ENCODE measurements at regions not wholly inside any gene's neighbourhood (a gene's known extent, or its start where the extent isn't known, plus 50 kb on each side); places are given as distances from the start of the nearest gene placed in this dataset.
"Not testable (repeated sequence)": the region's sequence is repeated elsewhere in the genome, so short reads cannot be mapped to it uniquely, and the experiment has no call there.

DNA sequence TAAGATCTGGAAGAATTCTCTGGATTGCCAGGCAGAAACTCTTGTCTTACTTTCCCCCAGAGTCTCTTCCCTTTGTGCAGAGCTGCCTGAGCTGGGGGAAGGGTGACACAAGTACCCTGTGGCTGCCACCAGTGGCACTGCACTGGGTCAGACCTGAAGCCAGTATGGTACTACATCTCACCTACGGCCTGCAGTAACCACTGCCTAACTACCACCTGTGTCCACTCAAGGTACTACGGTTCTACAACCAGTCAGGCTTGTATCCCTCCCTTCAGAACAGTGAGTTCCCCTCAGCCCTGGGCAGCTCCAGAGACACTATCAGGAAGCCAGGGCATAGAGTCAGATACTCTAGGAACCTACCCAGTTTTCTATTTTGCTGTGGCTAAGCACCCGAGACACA lies 212.0 kb upstream of the POU5F2 start:
- TF ChIP-seq POLR2AphosphoS5 (IDR thresholded peaks at IDR 0.05; ENCODE audit: low read depth, low read length), result no peak
- TF ChIP-seq SIN3A (IDR thresholded peaks at IDR 0.05; ENCODE audit: borderline replicate concordance, insufficient read depth, low read depth, low read length), result no peak
- no peak for TF ChIP-seq CTCF (IDR thresholded peaks at IDR 0.05)
- TF ChIP-seq TCF7L2 (IDR thresholded peaks at IDR 0.05; ENCODE audit: low read depth, low read length), result no peak
- no peak for TF ChIP-seq REST (IDR thresholded peaks at IDR 0.05; ENCODE audit: insufficient read depth in 1 of 2, low read depth in 2 of 2, low read length in 1 of 2)
- CTCF ChIA-PET, result no interaction called here
- no peaks in the 10 kb centered on the region for H3K27me3 ChIP-seq (ENCODE audit: control insufficient read depth, insufficient read depth, low read length)
- no peak for DNase-seq (ENCODE audit: low read depth, low spot score)
- H3K9me3 ChIP-seq (ENCODE audit: control insufficient read depth, insufficient read depth, low read depth, low read length), result no peaks in the 10 kb centered on the region
- H3K36me3 ChIP-seq (ENCODE audit: control insufficient read depth, insufficient read depth, low read length), result no peaks in the 10 kb centered on the region
- POLR2A ChIA-PET, result no interaction called here
- intact Hi-C loops (cut with micrococcal nuclease; ENCODE audit: unreplicated experiment) (no loop called here), in situ Hi-C loops (cut with HindIII; ENCODE audit: low pct_unique_long_range_greater_than_20kb, low sequenced_read_pairs) (no loop called here)
- no peaks in the 10 kb centered on the region for H3K4me1 ChIP-seq (ENCODE audit: control insufficient read depth, insufficient read depth, low read length)
- H3K4me3 ChIP-seq (ENCODE audit: low read depth in 2 of 2, low read length in 2 of 2), result no peak overlapping the region
- BruUV-seq (replicated peaks), result no TSS peak
- no peak for ATAC-seq
- H3K27ac ChIP-seq (ENCODE audit: low read length), result no peak overlapping the region

DNA sequence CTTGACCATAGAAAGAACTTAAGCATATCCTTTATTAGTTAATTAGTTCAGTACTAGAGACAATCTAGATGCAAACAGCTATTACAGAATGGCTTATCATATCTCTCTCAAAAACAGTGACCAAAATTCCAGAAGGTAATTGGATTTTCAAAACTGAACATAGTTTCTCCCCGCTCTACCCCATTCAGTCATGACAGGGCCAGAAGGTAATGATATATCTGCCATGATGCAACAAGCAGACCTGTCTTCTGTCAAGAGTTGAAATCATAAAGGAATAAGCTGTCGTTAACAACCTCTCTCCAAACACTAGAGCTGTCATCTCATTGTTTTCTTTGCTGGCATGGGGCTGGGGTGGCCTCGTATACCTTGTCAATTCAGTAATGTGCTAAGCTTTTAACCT lies 200.5 kb upstream of the POU5F2 start:
- ChIA-PET POLR2A (no interaction called here), CTCF (no interaction called here)
- no peaks in the 10 kb centered on the region for H3K9me3 ChIP-seq (ENCODE audit: control insufficient read depth, insufficient read depth, low read depth, low read length)
- no peak overlapping the region for H3K27ac ChIP-seq (ENCODE audit: low read length)
- no TSS peak for BruUV-seq (replicated peaks)
- H3K36me3 ChIP-seq (ENCODE audit: control insufficient read depth, insufficient read depth, low read length), result no peaks in the 10 kb centered on the region
- no peak overlapping the region for H3K4me3 ChIP-seq (ENCODE audit: low read depth in 2 of 2, low read length in 2 of 2)
- intact Hi-C loops (cut with micrococcal nuclease; ENCODE audit: unreplicated experiment), result no loop called here
- no peaks in the 10 kb centered on the region for H3K27me3 ChIP-seq (ENCODE audit: control insufficient read depth, insufficient read depth, low read length)
- in situ Hi-C loops (cut with HindIII; ENCODE audit: low pct_unique_long_range_greater_than_20kb, low sequenced_read_pairs), result no loop called here
- no peaks in the 10 kb centered on the region for H3K4me1 ChIP-seq (ENCODE audit: control insufficient read depth, insufficient read depth, low read length)
- no peak for ATAC-seq
- DNase-seq (ENCODE audit: low read depth, low spot score), result no peak
- TF ChIP-seq SIN3A (IDR thresholded peaks at IDR 0.05; ENCODE audit: borderline replicate concordance, insufficient read depth, low read depth, low read length) (no peak), POLR2AphosphoS5 (IDR thresholded peaks at IDR 0.05; ENCODE audit: low read depth, low read length) (no peak), TCF7L2 (IDR thresholded peaks at IDR 0.05; ENCODE audit: low read depth, low read length) (no peak), CTCF (IDR thresholded peaks at IDR 0.05) (no peak), REST (IDR thresholded peaks at IDR 0.05; ENCODE audit: insufficient read depth in 1 of 2, low read depth in 2 of 2, low read length in 1 of 2) (no peak)

DNA sequence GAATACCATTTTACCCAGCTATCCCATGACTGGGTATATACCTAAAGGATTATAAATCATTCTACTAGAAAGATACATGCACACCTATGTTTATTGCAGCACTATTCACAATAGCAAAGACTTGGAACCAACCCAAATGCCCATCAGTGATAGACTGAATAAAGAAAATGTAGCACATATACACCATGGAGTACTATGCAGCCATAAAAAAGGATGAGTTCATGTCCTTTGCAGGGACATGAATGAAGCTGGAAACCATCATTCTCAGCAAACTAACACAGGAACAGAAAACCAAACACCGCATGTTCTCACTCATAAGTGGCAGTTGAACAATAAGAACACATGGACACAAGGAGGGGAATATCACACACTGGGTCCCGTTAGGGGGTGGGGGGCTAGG lies 191.9 kb upstream of the POU5F2 start:
- H3K27me3 ChIP-seq (ENCODE audit: control insufficient read depth, insufficient read depth, low read length); H3K27ac ChIP-seq (ENCODE audit: low read length); H3K4me1 ChIP-seq (ENCODE audit: control insufficient read depth, insufficient read depth, low read length); H3K36me3 ChIP-seq (ENCODE audit: control insufficient read depth, insufficient read depth, low read length); BruUV-seq (replicated peaks); H3K4me3 ChIP-seq (ENCODE audit: low read depth in 2 of 2, low read length in 2 of 2); POLR2A ChIA-PET; in situ Hi-C loops (cut with HindIII; ENCODE audit: low pct_unique_long_range_greater_than_20kb, low sequenced_read_pairs); intact Hi-C loops (cut with micrococcal nuclease; ENCODE audit: unreplicated experiment); DNase-seq (ENCODE audit: low read depth, low spot score); H3K9me3 ChIP-seq (ENCODE audit: control insufficient read depth, insufficient read depth, low read depth, low read length); CTCF ChIA-PET; ATAC-seq: not testable (repeated sequence)

All from Panc1 (cell line).